ENCODE measurements at regions not wholly inside any gene's neighbourhood (a gene's known extent, or its start where the extent isn't known, plus 50 kb on each side); places are given as distances from the start of the nearest gene placed in this dataset.

- H2AFZ ChIP-seq (ENCODE audit: low read length) = no peak overlapping the region
- no peaks in the 10 kb centered on the region for H3K79me2 ChIP-seq (ENCODE audit: insufficient read depth, low read length)
- no peaks in the 10 kb centered on the region for H3K9me2 ChIP-seq (replicated peaks; ENCODE audit: low read depth, low read length)
These were observed 281.1 kb downstream of the MRPL39 start for GRCh38 chr21:25326181-25326580.

GRCh38 chr21:25324666-25325065 is 282.6 kb downstream of the MRPL39 start:
- Histone ChIP-seq H3K4me3 (ENCODE audit: low read length, poor library complexity, severe bottlenecking) (no peak overlapping the region), H2AFZ (ENCODE audit: low read length) (no peak overlapping the region), H3K4me1 (ENCODE audit: insufficient read depth, low read length, poor library complexity, severe bottlenecking) (no peaks in the 10 kb centered on the region), H3F3A (ENCODE audit: low read depth) (no peaks in the 10 kb centered on the region), H3K27me3 (ENCODE audit: insufficient read depth, low read length, poor library complexity, severe bottlenecking) (no peaks in the 10 kb centered on the region), H3K9ac (ENCODE audit: low read depth, low read length, poor library complexity, severe bottlenecking) (no peak overlapping the region), H3K9me3 (ENCODE audit: insufficient read depth, low read depth, low read length) (no peaks in the 10 kb centered on the region), H4K20me1 (ENCODE audit: insufficient read depth, low read length, poor library complexity, severe bottlenecking) (no peaks in the 10 kb centered on the region), H3K36me3 (ENCODE audit: insufficient read depth, low read length) (no peaks in the 10 kb centered on the region), H3K9me2 (replicated peaks; ENCODE audit: low read depth, low read length) (no peaks in the 10 kb centered on the region), H3K79me2 (ENCODE audit: insufficient read depth, low read length) (no peaks in the 10 kb centered on the region), H3K4me2 (ENCODE audit: low read depth, low read length, poor library complexity, severe bottlenecking) (no peak overlapping the region)
- TF ChIP-seq CTCF (conservative IDR thresholded peaks at IDR 0.05; ENCODE audit: low read length) = no peak
- no peak for TF ChIP-seq EZH2phosphoT487 (IDR thresholded peaks at IDR 0.05; ENCODE audit: borderline replicate concordance)

More at GRCh38 chr21:25326181-25326580, 281.1 kb downstream of the MRPL39 start:
- no peaks in the 10 kb centered on the region for H3K36me3 ChIP-seq (ENCODE audit: insufficient read depth, low read length)
- H3K4me2 ChIP-seq (ENCODE audit: low read depth, low read length, poor library complexity, severe bottlenecking) = no peak overlapping the region
- H3K27me3 ChIP-seq (ENCODE audit: insufficient read depth, low read length, poor library complexity, severe bottlenecking) = no peaks in the 10 kb centered on the region
- H3K9me3 ChIP-seq (ENCODE audit: insufficient read depth, low read depth, low read length) = no peaks in the 10 kb centered on the region
- H3K4me3 ChIP-seq (ENCODE audit: low read length, poor library complexity, severe bottlenecking) = no peak overlapping the region
- H3K4me1 ChIP-seq (ENCODE audit: insufficient read depth, low read length, poor library complexity, severe bottlenecking) = no peaks in the 10 kb centered on the region
- no peak overlapping the region for H3K9ac ChIP-seq (ENCODE audit: low read depth, low read length, poor library complexity, severe bottlenecking)
- no peaks in the 10 kb centered on the region for H3F3A ChIP-seq (ENCODE audit: low read depth)
- no peak for TF ChIP-seq EZH2phosphoT487 (IDR thresholded peaks at IDR 0.05; ENCODE audit: borderline replicate concordance)
- no peak for TF ChIP-seq CTCF (conservative IDR thresholded peaks at IDR 0.05; ENCODE audit: low read length)
- H4K20me1 ChIP-seq (ENCODE audit: insufficient read depth, low read length, poor library complexity, severe bottlenecking) = no peaks in the 10 kb centered on the region

GRCh38 chr21:25323356-25323949 is 283.8 kb downstream of the MRPL39 start:
- Histone ChIP-seq H3K4me1 (ENCODE audit: insufficient read depth, low read length, poor library complexity, severe bottlenecking) (no peaks in the 10 kb centered on the region), H3K36me3 (ENCODE audit: insufficient read depth, low read length) (no peaks in the 10 kb centered on the region)
- TF ChIP-seq EZH2phosphoT487 (IDR thresholded peaks at IDR 0.05; ENCODE audit: borderline replicate concordance) = no peak
- no peak for TF ChIP-seq CTCF (conservative IDR thresholded peaks at IDR 0.05; ENCODE audit: low read length)

More at GRCh38 chr21:25323356-25323949, 283.8 kb downstream of the MRPL39 start:
- no peak overlapping the region for H3K9ac ChIP-seq (ENCODE audit: low read depth, low read length, poor library complexity, severe bottlenecking)
- no peaks in the 10 kb centered on the region for H3K9me2 ChIP-seq (replicated peaks; ENCODE audit: low read depth, low read length)
- no peaks in the 10 kb centered on the region for H4K20me1 ChIP-seq (ENCODE audit: insufficient read depth, low read length, poor library complexity, severe bottlenecking)
- no peaks in the 10 kb centered on the region for H3K79me2 ChIP-seq (ENCODE audit: insufficient read depth, low read length)
- no peak overlapping the region for H2AFZ ChIP-seq (ENCODE audit: low read length)
- no peaks in the 10 kb centered on the region for H3K9me3 ChIP-seq (ENCODE audit: insufficient read depth, low read depth, low read length)
- H3K27me3 ChIP-seq (ENCODE audit: insufficient read depth, low read length, poor library complexity, severe bottlenecking) = no peaks in the 10 kb centered on the region
- no peak overlapping the region for H3K4me2 ChIP-seq (ENCODE audit: low read depth, low read length, poor library complexity, severe bottlenecking)
- no peak overlapping the region for H3K4me3 ChIP-seq (ENCODE audit: low read length, poor library complexity, severe bottlenecking)
- no peaks in the 10 kb centered on the region for H3F3A ChIP-seq (ENCODE audit: low read depth)

Measured in Loucy (cell line).